ENCODE measurements at regions not wholly inside any gene's neighbourhood (a gene's known extent, or its start where the extent isn't known, plus 50 kb on each side); places are given as distances from the start of the nearest gene placed in this dataset.

GRCh38 chr21:38206646-38207045 lies 50.1 kb upstream of the KCNJ15 start:
- Histone ChIP-seq H3K4me3 (ENCODE audit: low read depth, low read length) (no peak overlapping the region), H3K27me3 (replicated peaks) (no peaks in the 10 kb centered on the region), H3K36me3 (replicated peaks) (no peaks in the 10 kb centered on the region), H3K27ac (no peak overlapping the region)
- in situ Hi-C loops (cut with HindIII; ENCODE audit: low pct_ligation_motif_present, low sequenced_read_pairs) = no loop called here
- no peak for TF ChIP-seq CTCF (IDR thresholded peaks at IDR 0.05; ENCODE audit: low read depth, low read length, missing control alignments)
- no peak for DNase-seq

Measured in brain microvascular endothelial cell (primary cell).